ENCODE measurements at regions not wholly inside any gene's neighbourhood (a gene's known extent, or its start where the extent isn't known, plus 50 kb on each side); places are given as distances from the start of the nearest gene placed in this dataset.

DNA sequence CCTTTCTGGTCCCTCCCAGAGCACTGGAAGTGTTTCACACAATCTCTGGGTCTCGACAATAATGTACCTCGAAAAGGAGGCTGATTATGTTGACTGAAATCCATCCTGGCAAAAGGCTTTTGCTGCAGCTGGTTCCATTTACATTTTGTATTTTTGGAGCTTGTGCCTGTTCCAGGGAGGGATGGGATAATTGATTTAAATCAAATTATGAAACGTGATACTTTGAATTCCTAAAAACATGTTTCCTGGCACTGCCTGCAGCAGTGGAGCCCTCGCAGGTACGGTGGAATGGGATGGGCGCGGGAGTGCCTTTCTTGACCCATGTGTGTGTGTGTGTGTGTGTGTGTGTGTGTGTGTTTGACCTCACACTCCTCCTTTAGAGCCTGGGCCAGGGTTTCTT is 455.5 kb upstream of the MEIS1 start:
- Mint-ChIP-seq H3K4me3 (no peak overlapping the region), H3K4me1 (no peaks in the 10 kb centered on the region), H3K36me3 (no peaks in the 10 kb centered on the region), H3K27me3 (ENCODE audit: low read depth in 3 of 3) (peaks cover 0 to 4% (median 1%) of the 10 kb centered on the region in 3 donors), H3K27ac (no peak overlapping the region), H3K9me3 (peaks cover 3 to 15% (median 5%) of the 10 kb centered on the region in 7 donors)
- 77% methylated on average over 3 of the region's 7 CpGs for WGBS (ENCODE audit: insufficient coverage)
- intact Hi-C loops (cut with micrococcal nuclease), result no loop called here
- Histone ChIP-seq H4K20me1 (ENCODE audit: insufficient read depth, low read length) (no peaks in the 10 kb centered on the region), H2AFZ (ENCODE audit: insufficient read depth, low read depth, low read length, poor library complexity, severe bottlenecking) (no peak overlapping the region), H3K9me3 (replicated peaks in 1 of 2; ENCODE audit: control insufficient read depth in 1 of 2, insufficient read depth in 1 of 2, low read length in 2 of 2) (peaks cover 0 to 7% of the 10 kb centered on the region in 2 donors), H3K4me1 (ENCODE audit: control insufficient read depth in 1 of 2, insufficient read depth in 2 of 2, low read length in 2 of 2) (no peaks in the 10 kb centered on the region), H3K4me3 (replicated peaks in 1 of 3; ENCODE audit: low read depth in 2 of 3, low read length in 3 of 3) (no peak overlapping the region), H3K4me2 (replicated peaks; ENCODE audit: extremely low read depth, low read length, poor library complexity, severe bottlenecking) (no peak overlapping the region), H3K27me3 (ENCODE audit: control insufficient read depth in 2 of 2, insufficient read depth in 2 of 2, low read length in 2 of 2) (no peaks in the 10 kb centered on the region), H3K27ac (ENCODE audit: low read depth in 1 of 2, low read length in 2 of 2) (no peak overlapping the region), H3K79me2 (ENCODE audit: insufficient read depth, low read length) (no peaks in the 10 kb centered on the region), H3K9ac (ENCODE audit: insufficient read depth, low read length, poor library complexity, severe bottlenecking) (no peak overlapping the region), H3K36me3 (replicated peaks in 1 of 2; ENCODE audit: control insufficient read depth in 1 of 2, insufficient read depth in 2 of 2, low read length in 2 of 2) (no peaks in the 10 kb centered on the region)
- DNase-seq, result no peak
- TF ChIP-seq, protein P1, sequence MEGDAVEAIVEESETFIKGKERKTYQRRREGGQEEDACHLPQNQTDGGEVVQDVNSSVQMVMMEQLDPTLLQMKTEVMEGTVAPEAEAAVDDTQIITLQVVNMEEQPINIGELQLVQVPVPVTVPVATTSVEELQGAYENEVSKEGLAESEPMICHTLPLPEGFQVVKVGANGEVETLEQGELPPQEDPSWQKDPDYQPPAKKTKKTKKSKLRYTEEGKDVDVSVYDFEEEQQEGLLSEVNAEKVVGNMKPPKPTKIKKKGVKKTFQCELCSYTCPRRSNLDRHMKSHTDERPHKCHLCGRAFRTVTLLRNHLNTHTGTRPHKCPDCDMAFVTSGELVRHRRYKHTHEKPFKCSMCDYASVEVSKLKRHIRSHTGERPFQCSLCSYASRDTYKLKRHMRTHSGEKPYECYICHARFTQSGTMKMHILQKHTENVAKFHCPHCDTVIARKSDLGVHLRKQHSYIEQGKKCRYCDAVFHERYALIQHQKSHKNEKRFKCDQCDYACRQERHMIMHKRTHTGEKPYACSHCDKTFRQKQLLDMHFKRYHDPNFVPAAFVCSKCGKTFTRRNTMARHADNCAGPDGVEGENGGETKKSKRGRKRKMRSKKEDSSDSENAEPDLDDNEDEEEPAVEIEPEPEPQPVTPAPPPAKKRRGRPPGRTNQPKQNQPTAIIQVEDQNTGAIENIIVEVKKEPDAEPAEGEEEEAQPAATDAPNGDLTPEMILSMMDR (IDR thresholded peaks at IDR 0.05), result no peak

DNA sequence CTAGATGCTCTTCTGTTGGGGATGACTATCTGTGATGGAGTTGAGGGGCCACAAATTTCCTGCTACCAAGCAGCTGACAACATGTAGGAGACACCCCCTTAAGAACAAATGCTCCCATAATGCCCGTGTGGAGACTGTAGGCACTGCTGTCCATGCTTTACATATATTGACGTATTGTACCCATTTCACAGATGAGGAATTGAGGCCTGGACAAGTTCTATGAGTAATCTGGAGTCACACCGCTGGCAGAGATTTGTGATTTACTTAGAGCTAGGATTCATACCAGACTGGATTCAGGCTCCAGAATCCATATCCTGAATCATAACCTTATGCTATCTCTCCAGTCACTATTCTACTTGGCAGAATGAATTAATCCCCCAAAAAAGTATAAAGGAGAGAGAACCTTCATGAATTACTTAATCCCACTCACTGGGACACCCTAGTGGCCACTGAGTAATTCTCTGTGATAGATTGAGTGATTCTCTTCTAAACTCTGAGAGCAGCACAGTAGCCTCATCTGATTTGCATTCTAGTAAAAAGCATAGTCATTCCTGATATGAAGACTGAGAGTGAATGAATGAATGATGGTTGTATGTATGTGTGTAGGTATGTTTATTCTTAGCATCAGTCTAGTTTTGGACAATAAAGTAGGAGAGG is 460.7 kb upstream of the MEIS1 start:
- Histone ChIP-seq H3K27ac (ENCODE audit: low read depth in 1 of 2, low read length in 2 of 2) (no peak overlapping the region), H3K9me3 (replicated peaks in 1 of 2; ENCODE audit: control insufficient read depth in 1 of 2, insufficient read depth in 1 of 2, low read length in 2 of 2) (peaks cover 0 to 7% of the 10 kb centered on the region in 2 donors), H3K4me1 (ENCODE audit: control insufficient read depth in 1 of 2, insufficient read depth in 2 of 2, low read length in 2 of 2) (no peaks in the 10 kb centered on the region), H3K36me3 (replicated peaks in 1 of 2; ENCODE audit: control insufficient read depth in 1 of 2, insufficient read depth in 2 of 2, low read length in 2 of 2) (no peaks in the 10 kb centered on the region), H2AFZ (ENCODE audit: insufficient read depth, low read depth, low read length, poor library complexity, severe bottlenecking) (no peak overlapping the region), H3K79me2 (ENCODE audit: insufficient read depth, low read length) (no peaks in the 10 kb centered on the region), H4K20me1 (ENCODE audit: insufficient read depth, low read length) (no peaks in the 10 kb centered on the region), H3K4me2 (replicated peaks; ENCODE audit: extremely low read depth, low read length, poor library complexity, severe bottlenecking) (no peak overlapping the region), H3K4me3 (replicated peaks in 1 of 3; ENCODE audit: low read depth in 2 of 3, low read length in 3 of 3) (no peak overlapping the region), H3K9ac (ENCODE audit: insufficient read depth, low read length, poor library complexity, severe bottlenecking) (no peak overlapping the region), H3K27me3 (ENCODE audit: control insufficient read depth in 2 of 2, insufficient read depth in 2 of 2, low read length in 2 of 2) (no peaks in the 10 kb centered on the region)
- Mint-ChIP-seq H3K27me3 (ENCODE audit: low read depth in 3 of 3) (peaks cover 0 to 3% (median 2%) of the 10 kb centered on the region in 3 donors), H3K36me3 (no peaks in the 10 kb centered on the region), H3K27ac (no peak overlapping the region), H3K9me3 (peaks cover 0 to 10% (median 3%) of the 10 kb centered on the region in 7 donors), H3K4me3 (no peak overlapping the region), H3K4me1 (no peaks in the 10 kb centered on the region)
- TF ChIP-seq, protein P1 (IDR thresholded peaks at IDR 0.05), result no peak
- intact Hi-C loops (cut with micrococcal nuclease), result no loop called here
- no CpG with 5 or more reads among the region's 3 CpGs for WGBS (ENCODE audit: insufficient coverage)
- DNase-seq, result no peak

Data from CD14-positive monocyte (primary cell).